H1 (cell line): ENCODE measurements at regions not wholly inside any gene's neighbourhood (a gene's known extent, or its start where the extent isn't known, plus 50 kb on each side); places are given as distances from the start of the nearest gene placed in this dataset.

Experiments
- CBX5 ChIP-seq: fragments of 300-800, 300-1000 bp; sonication (generic); IDR thresholded peaks from 2 replicates; pipeline ENCODE4 v1.7.1; 2016; ENCODE audit warnings: antibody characterized with exemption, low read length, low read depth
- EP300 ChIP-seq, 2 experiments: IDR thresholded peaks; 1 replicate in 1 of 2; 2 replicates in 1 of 2; pipeline ENCODE4 v1.6.1; 2011 to 2012; ENCODE audit warnings: low read depth in 2 of 2, low read length in 2 of 2, mild to moderate bottlenecking in 2 of 2, borderline replicate concordance in 1 of 2, inconsistent platforms in 1 of 2, moderate library complexity in 1 of 2
- GTF2F1 ChIP-seq: IDR thresholded peaks from 2 replicates; pipeline ENCODE4 v1.6.1; 2012; ENCODE audit warnings: low read depth, low read length, improper control_type of control experiment, borderline replicate concordance
- HDAC2 ChIP-seq, 2 experiments: fragments of 300-600 bp in 1 of 2; sonication (generic) in 1 of 2; IDR thresholded peaks; 2 replicates each; pipeline ENCODE4 v1.6.1; 2011 to 2012; ENCODE audit warnings: low read depth in 2 of 2, low read length in 2 of 2, mild to moderate bottlenecking in 2 of 2, moderate library complexity in 2 of 2, borderline replicate concordance in 1 of 2, inconsistent platforms in 1 of 2
- POLR2AphosphoS5 ChIP-seq: IDR thresholded peaks from 2 replicates; pipeline ENCODE4 v1.6.1; 2011; ENCODE audit warnings: low read depth, low read length
- TAF7 ChIP-seq: optimal IDR thresholded peaks from 2 replicates; pipeline ENCODE3; 2011; ENCODE audit warnings: low read depth, mild to moderate bottlenecking, inconsistent platforms, low read length, moderate library complexity, borderline replicate concordance
- TEAD4 ChIP-seq: IDR thresholded peaks from 2 replicates; pipeline ENCODE4 v1.6.1; 2012; ENCODE audit warnings: low read depth, low read length, inconsistent platforms, mixed read lengths
- TF ChIP-seq, protein P1 (sequence below): fragments of 300-600 bp; sonication (generic); IDR thresholded peaks from 2 replicates; pipeline ENCODE4 v1.7.1; 2012; ENCODE audit warnings: low read length, moderate library complexity, mild to moderate bottlenecking, inconsistent platforms; ENCODE audit not compliant: insufficient replicate concordance

DNA sequence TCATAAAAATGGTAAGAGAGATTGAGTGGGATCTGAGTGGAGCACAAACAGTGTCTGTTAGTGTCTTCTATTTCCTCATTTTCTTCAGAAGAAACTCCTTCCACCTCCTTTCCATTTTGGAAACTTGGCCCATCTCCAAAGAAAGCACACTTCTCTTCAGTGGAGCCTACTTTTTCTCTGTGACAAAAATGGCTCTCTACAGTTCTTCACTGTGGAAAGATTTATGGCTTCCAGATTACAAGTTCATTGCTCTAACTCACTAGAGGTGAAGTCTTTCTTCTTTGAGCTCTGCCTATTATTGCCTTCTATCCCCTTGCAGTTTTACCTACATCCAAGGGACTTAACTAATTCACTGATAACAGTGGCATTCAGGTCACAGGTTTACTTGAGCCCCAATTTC is 325.8 kb downstream of the ANTXR2 start (continued):
- TF ChIP-seq, protein P1, sequence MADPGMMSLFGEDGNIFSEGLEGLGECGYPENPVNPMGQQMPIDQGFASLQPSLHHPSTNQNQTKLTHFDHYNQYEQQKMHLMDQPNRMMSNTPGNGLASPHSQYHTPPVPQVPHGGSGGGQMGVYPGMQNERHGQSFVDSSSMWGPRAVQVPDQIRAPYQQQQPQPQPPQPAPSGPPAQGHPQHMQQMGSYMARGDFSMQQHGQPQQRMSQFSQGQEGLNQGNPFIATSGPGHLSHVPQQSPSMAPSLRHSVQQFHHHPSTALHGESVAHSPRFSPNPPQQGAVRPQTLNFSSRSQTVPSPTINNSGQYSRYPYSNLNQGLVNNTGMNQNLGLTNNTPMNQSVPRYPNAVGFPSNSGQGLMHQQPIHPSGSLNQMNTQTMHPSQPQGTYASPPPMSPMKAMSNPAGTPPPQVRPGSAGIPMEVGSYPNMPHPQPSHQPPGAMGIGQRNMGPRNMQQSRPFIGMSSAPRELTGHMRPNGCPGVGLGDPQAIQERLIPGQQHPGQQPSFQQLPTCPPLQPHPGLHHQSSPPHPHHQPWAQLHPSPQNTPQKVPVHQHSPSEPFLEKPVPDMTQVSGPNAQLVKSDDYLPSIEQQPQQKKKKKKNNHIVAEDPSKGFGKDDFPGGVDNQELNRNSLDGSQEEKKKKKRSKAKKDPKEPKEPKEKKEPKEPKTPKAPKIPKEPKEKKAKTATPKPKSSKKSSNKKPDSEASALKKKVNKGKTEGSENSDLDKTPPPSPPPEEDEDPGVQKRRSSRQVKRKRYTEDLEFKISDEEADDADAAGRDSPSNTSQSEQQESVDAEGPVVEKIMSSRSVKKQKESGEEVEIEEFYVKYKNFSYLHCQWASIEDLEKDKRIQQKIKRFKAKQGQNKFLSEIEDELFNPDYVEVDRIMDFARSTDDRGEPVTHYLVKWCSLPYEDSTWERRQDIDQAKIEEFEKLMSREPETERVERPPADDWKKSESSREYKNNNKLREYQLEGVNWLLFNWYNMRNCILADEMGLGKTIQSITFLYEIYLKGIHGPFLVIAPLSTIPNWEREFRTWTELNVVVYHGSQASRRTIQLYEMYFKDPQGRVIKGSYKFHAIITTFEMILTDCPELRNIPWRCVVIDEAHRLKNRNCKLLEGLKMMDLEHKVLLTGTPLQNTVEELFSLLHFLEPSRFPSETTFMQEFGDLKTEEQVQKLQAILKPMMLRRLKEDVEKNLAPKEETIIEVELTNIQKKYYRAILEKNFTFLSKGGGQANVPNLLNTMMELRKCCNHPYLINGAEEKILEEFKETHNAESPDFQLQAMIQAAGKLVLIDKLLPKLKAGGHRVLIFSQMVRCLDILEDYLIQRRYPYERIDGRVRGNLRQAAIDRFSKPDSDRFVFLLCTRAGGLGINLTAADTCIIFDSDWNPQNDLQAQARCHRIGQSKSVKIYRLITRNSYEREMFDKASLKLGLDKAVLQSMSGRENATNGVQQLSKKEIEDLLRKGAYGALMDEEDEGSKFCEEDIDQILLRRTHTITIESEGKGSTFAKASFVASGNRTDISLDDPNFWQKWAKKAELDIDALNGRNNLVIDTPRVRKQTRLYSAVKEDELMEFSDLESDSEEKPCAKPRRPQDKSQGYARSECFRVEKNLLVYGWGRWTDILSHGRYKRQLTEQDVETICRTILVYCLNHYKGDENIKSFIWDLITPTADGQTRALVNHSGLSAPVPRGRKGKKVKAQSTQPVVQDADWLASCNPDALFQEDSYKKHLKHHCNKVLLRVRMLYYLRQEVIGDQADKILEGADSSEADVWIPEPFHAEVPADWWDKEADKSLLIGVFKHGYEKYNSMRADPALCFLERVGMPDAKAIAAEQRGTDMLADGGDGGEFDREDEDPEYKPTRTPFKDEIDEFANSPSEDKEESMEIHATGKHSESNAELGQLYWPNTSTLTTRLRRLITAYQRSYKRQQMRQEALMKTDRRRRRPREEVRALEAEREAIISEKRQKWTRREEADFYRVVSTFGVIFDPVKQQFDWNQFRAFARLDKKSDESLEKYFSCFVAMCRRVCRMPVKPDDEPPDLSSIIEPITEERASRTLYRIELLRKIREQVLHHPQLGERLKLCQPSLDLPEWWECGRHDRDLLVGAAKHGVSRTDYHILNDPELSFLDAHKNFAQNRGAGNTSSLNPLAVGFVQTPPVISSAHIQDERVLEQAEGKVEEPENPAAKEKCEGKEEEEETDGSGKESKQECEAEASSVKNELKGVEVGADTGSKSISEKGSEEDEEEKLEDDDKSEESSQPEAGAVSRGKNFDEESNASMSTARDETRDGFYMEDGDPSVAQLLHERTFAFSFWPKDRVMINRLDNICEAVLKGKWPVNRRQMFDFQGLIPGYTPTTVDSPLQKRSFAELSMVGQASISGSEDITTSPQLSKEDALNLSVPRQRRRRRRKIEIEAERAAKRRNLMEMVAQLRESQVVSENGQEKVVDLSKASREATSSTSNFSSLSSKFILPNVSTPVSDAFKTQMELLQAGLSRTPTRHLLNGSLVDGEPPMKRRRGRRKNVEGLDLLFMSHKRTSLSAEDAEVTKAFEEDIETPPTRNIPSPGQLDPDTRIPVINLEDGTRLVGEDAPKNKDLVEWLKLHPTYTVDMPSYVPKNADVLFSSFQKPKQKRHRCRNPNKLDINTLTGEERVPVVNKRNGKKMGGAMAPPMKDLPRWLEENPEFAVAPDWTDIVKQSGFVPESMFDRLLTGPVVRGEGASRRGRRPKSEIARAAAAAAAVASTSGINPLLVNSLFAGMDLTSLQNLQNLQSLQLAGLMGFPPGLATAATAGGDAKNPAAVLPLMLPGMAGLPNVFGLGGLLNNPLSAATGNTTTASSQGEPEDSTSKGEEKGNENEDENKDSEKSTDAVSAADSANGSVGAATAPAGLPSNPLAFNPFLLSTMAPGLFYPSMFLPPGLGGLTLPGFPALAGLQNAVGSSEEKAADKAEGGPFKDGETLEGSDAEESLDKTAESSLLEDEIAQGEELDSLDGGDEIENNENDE: no peak
- no peak for TF ChIP-seq HDAC2 (IDR thresholded peaks at IDR 0.05; ENCODE audit: borderline replicate concordance in 1 of 2, low read depth in 2 of 2, low read length in 2 of 2)
- no peak for TF ChIP-seq EP300 (IDR thresholded peaks at IDR 0.05; ENCODE audit: borderline replicate concordance in 1 of 2, low read depth in 2 of 2, low read length in 2 of 2)
- TF ChIP-seq TAF7: no peak
- no peak for TF ChIP-seq POLR2AphosphoS5
- TF ChIP-seq TEAD4: no peak
- TF ChIP-seq GTF2F1: no peak
- no peak for TF ChIP-seq CBX5
